Gastroesophageal sphincter (tissue), 2 donors: ENCODE measurements at regions not wholly inside any gene's neighbourhood (a gene's known extent, or its start where the extent isn't known, plus 50 kb on each side); places are given as distances from the start of the nearest gene placed in this dataset.
"Not testable (repeated sequence)": the region's sequence is repeated elsewhere in the genome, so short reads cannot be mapped to it uniquely, and the experiment has no call there.

Experiments used
- POLR2A ChIP-seq, 2 donors: fragments of 450-650 bp; IDR thresholded peaks; one replicate each; pipeline ENCODE4 v1.6.1; 2017; ENCODE audit warnings: antibody characterized with exemption in 2 of 2, mild to moderate bottlenecking in 2 of 2, moderate library complexity in 1 of 2
- POLR2AphosphoS5 ChIP-seq: sonication (generic); formaldehyde crosslinking; IDR thresholded peaks from one replicate; pipeline ENCODE4 v1.6.1; 2017; ENCODE audit warnings: antibody characterized with exemption

DNA sequence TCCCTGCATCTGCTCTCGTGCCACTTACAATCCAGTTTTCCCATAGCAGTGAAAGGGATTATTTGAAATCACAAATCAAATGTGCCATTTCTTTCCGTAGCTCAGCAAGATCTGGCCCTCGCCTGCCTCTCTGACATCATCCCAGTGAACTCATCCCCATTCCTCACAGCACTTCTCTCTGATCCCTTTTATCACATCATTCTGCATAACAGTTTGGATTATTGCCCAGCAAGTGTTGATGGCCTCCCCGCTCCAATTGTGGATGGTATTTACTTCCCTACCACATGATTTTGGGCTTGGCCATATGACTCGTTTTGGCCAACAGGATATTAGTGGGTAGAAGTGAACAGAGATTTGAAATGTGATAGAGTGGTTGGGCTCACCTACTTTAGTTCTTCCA, 185.0 kb downstream of the NPIPA7 start:
- TF ChIP-seq POLR2A (IDR thresholded peaks at IDR 0.05); POLR2AphosphoS5: not testable (repeated sequence)
